Non-pigmented ciliary epithelial cell (primary cell): ENCODE measurements at regions not wholly inside any gene's neighbourhood (a gene's known extent, or its start where the extent isn't known, plus 50 kb on each side); places are given as distances from the start of the nearest gene placed in this dataset.

ENCODE experiments used
- DNase-seq: peaks from one replicate; pipeline ENCODE4 v3.0.0-alpha.2; 2010; ENCODE audit warnings: low read depth

GRCh38 chr3:180341516-180341915 lies 260.4 kb upstream of the TTC14 start:
- DNase-seq = no peak

- no peak for DNase-seq
Observed at GRCh38 chr3:180351601-180352000, 250.4 kb upstream of the TTC14 start.

GRCh38 chr3:180352261-180352660 lies 249.7 kb upstream of the TTC14 start:
- no peak for DNase-seq

GRCh38 chr3:180354214-180354613 lies 247.7 kb upstream of the TTC14 start:
- DNase-seq = no peak

- no peak for DNase-seq
Observed at GRCh38 chr3:180358179-180358578, 243.8 kb upstream of the TTC14 start.

GRCh38 chr3:180359061-180359952 lies 242.7 kb upstream of the TTC14 start:
- no peak for DNase-seq

- DNase-seq = no peak
Observed at GRCh38 chr3:180359953-180360279, 242.0 kb upstream of the TTC14 start.

- no peak for DNase-seq
Observed at GRCh38 chr3:180362081-180362480, 239.9 kb upstream of the TTC14 start.

- no peak for DNase-seq
Observed at GRCh38 chr3:180375831-180376230, 226.1 kb upstream of the TTC14 start.

GRCh38 chr3:180378496-180378895 lies 223.5 kb upstream of the TTC14 start:
- DNase-seq = no peak

GRCh38 chr3:180382638-180383180 lies 219.3 kb upstream of the TTC14 start:
- DNase-seq = no peak

GRCh38 chr3:180383332-180384020 lies 218.5 kb upstream of the TTC14 start:
- DNase-seq = no peak

GRCh38 chr3:180390313-180390712 lies 211.7 kb upstream of the TTC14 start:
- no peak for DNase-seq

- DNase-seq = no peak
Observed at GRCh38 chr3:180391001-180391400, 211.0 kb upstream of the TTC14 start.

GRCh38 chr3:180401226-180401625 lies 200.7 kb upstream of the TTC14 start:
- no peak for DNase-seq

GRCh38 chr3:180402471-180403073 lies 199.4 kb upstream of the TTC14 start:
- DNase-seq = no peak

GRCh38 chr3:180403156-180403555 lies 198.8 kb upstream of the TTC14 start:
- DNase-seq = no peak

- no peak for DNase-seq
Observed at GRCh38 chr3:180408654-180409053, 193.3 kb upstream of the TTC14 start.

GRCh38 chr3:180409170-180409569 lies 192.8 kb upstream of the TTC14 start:
- DNase-seq = no peak

- DNase-seq = no peak
Observed at GRCh38 chr3:180409883-180410282, 192.1 kb upstream of the TTC14 start.

GRCh38 chr3:180414157-180414556 lies 187.8 kb upstream of the TTC14 start:
- DNase-seq = no peak

- no peak for DNase-seq
Observed at GRCh38 chr3:180416111-180416594, 185.8 kb upstream of the TTC14 start.

- no peak for DNase-seq
Observed at GRCh38 chr3:180417241-180417640, 184.7 kb upstream of the TTC14 start.
